Uterus (tissue), 3 donors: ENCODE measurements at regions not wholly inside any gene's neighbourhood (a gene's known extent, or its start where the extent isn't known, plus 50 kb on each side); places are given as distances from the start of the nearest gene placed in this dataset.

Source experiments
- DNase-seq, 2 donors: peaks; one replicate each; pipeline ENCODE4 v3.0.0-alpha.2; 2019 to 2020
- H3K27ac ChIP-seq, 2 donors: fragments of 200-600 bp; sonication (generic); 1 replicate in 1 of 2; 2 replicates in 1 of 2; pipeline ENCODE4 v1.5.1; 2016 to 2018
- H3K27me3 ChIP-seq, 2 donors: fragments of 200-600 bp; sonication (generic); one replicate each; pipeline ENCODE4 v1.5.1; 2018 to 2019; ENCODE audit warnings: control low read depth in 1 of 2
- H3K36me3 ChIP-seq, 2 donors: fragments of 200-600 bp; sonication (generic); one replicate each; pipeline ENCODE4 v1.5.1; 2019; ENCODE audit warnings: control low read depth in 1 of 2
- H3K4me1 ChIP-seq, 2 donors: fragments of 200-600 bp; sonication (generic); one replicate each; pipeline ENCODE4 v1.5.1; 2018 to 2019; ENCODE audit warnings: control low read depth in 1 of 2
- H3K4me3 ChIP-seq, 2 donors: fragments of 200-600 bp; sonication (generic); 1 replicate in 1 of 2; 2 replicates in 1 of 2; pipeline ENCODE4 v1.5.1; 2018 to 2019; ENCODE audit warnings: mild to moderate bottlenecking in 1 of 2
- H3K9me3 ChIP-seq, 2 donors: fragments of 200-600 bp; sonication (generic); one replicate each; pipeline ENCODE4 v1.5.1; 2019; ENCODE audit warnings: control low read depth in 1 of 2
- CTCF ChIP-seq, 4 experiments: fragments of 200-600 bp in 2 of 4; fragments of 450-650 bp in 2 of 4; sonication (generic) in 2 of 4; IDR thresholded peaks; one replicate each; pipeline ENCODE4 v1.5.1; 2016 to 2019; ENCODE audit warnings: antibody characterized with exemption in 4 of 4, mild to moderate bottlenecking in 2 of 4, moderate library complexity in 1 of 4
- POLR2A ChIP-seq, 2 donors: fragments of 450-650 bp; IDR thresholded peaks; one replicate each; pipeline ENCODE4 v1.6.1; 2016; ENCODE audit warnings: antibody characterized with exemption in 2 of 2, mild to moderate bottlenecking in 1 of 2, moderate library complexity in 1 of 2
- intact Hi-C: fragments of 100-400 bp; cut with DNase I; formaldehyde crosslinking; loops from one replicate; pipeline ENCODE4 v1.15.1; 2023; ENCODE audit warnings: low total_unique reads
- donor health status: DM: yes; HTN: yes; CAD: no.

DNA sequence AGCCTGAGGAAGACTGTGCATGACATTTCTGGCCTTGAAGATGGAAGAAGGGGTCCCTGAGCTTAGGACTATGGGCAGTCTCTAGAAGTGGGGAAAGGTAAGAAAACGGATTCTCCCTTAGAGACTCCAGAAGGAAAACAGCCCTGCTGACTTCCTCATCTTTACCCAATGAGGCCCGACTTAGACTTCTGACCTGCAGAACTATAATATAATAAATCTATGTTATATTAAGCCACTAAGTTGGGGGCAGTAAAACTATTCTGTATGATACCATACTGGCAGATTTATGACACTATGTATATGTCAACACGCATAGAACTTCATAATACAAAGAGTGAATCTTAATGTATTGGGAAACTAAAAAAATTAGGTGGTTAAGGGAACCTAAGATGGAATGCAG lies 422.0 kb downstream of the PLK2 start:
- Histone ChIP-seq H3K27me3 (no peaks in the 10 kb centered on the region), H3K36me3 (no peaks in the 10 kb centered on the region), H3K4me3 (no peak overlapping the region), H3K9me3 (no peaks in the 10 kb centered on the region), H3K4me1 (no peaks in the 10 kb centered on the region), H3K27ac (no peak overlapping the region)
- intact Hi-C loops, result no loop called here
- no peak for DNase-seq
- no peak for TF ChIP-seq CTCF (IDR thresholded peaks at IDR 0.05)
- TF ChIP-seq POLR2A (IDR thresholded peaks at IDR 0.05), result no peak

DNA sequence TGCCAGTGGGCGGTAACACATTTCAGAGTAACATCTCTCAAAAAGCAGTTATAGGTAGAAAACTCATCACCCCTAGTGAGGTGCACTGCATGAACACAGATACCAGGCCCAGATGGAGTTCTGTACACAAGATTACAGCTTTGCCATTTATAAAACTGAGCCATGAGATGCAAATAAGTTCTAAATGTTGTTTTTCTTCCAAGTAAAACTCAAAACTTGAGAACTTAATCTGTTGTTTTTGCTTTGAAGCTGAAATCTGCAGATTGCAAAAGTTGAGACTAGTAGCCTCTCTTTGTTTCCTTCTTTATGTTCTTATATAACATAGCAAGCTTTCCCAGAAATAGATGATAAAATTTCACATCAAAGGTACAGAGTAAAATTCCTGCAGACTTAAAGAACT lies 434.1 kb downstream of the PLK2 start:
- TF ChIP-seq CTCF (IDR thresholded peaks at IDR 0.05), result no peak
- intact Hi-C loops, result no loop called here
- no peaks in the 10 kb centered on the region for H3K27me3 ChIP-seq
- DNase-seq, result no peak
- no peaks in the 10 kb centered on the region for H3K4me1 ChIP-seq
- H3K9me3 ChIP-seq, result no peaks in the 10 kb centered on the region
- H3K27ac ChIP-seq, result no peak overlapping the region
- H3K4me3 ChIP-seq, result no peak overlapping the region
- H3K36me3 ChIP-seq, result no peaks in the 10 kb centered on the region

DNA sequence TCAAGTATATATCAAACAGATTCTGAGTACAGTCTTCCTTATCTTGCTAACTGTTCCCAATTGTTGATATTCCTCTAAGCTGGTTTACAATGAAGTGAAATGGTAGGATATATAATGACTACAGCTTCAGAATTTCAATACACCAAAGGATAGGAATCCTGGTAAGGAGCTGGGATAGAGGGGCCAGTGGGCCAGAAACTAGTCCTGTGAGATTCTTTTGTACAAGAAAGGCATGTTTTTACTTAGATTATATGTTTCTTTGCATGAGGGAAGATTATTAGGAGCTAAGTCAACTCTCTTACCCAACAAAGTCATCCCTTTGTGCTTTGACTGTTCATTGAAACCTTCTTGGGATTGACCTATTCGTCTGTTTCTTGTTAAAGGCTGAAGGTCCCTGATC lies 435.7 kb downstream of the PLK2 start:
- no peaks in the 10 kb centered on the region for H3K9me3 ChIP-seq
- H3K27me3 ChIP-seq, result no peaks in the 10 kb centered on the region
- TF ChIP-seq CTCF (IDR thresholded peaks at IDR 0.05), result no peak
- TF ChIP-seq POLR2A (IDR thresholded peaks at IDR 0.05), result no peak
- intact Hi-C loops, result no loop called here
- no peak for DNase-seq
- no peaks in the 10 kb centered on the region for H3K36me3 ChIP-seq
- H3K27ac ChIP-seq, result no peak overlapping the region
- H3K4me1 ChIP-seq, result no peaks in the 10 kb centered on the region
- H3K4me3 ChIP-seq, result no peak overlapping the region

DNA sequence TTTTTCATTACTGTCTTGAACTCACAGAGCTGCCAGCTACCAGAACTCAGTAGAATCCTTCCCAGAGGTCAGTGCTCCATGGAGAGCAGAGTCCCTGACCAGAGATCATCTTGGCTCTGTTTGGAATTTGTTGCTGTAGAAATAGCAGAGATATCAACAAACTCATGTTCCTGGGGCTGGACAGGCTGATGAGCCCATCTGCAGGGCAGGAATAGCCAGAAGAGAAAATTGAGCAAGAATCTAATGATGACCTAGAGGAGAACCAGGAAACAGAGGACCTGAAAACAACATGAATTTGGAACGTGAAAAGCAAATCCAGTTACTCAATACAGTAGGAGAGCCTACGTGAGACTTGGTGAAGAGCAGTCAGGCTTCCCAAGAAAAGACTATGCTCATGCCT lies 437.8 kb downstream of the PLK2 start:
- Histone ChIP-seq H3K27ac (no peak overlapping the region), H3K27me3 (no peaks in the 10 kb centered on the region), H3K4me1 (no peaks in the 10 kb centered on the region), H3K4me3 (no peak overlapping the region), H3K36me3 (no peaks in the 10 kb centered on the region), H3K9me3 (no peaks in the 10 kb centered on the region)
- DNase-seq, result peak in 1 of 2 donors; percentile 20
- intact Hi-C loops, result no loop called here
- TF ChIP-seq POLR2A (IDR thresholded peaks at IDR 0.05), result no peak
- TF ChIP-seq CTCF (IDR thresholded peaks at IDR 0.05), result no peak

- H3K36me3 ChIP-seq, result no peaks in the 10 kb centered on the region
- intact Hi-C loops, result no loop called here
- H3K4me1 ChIP-seq, result no peaks in the 10 kb centered on the region
- TF ChIP-seq POLR2A (IDR thresholded peaks at IDR 0.05) (no peak), CTCF (IDR thresholded peaks at IDR 0.05) (no peak)
- DNase-seq, result no peak
- no peaks in the 10 kb centered on the region for H3K27me3 ChIP-seq
- H3K27ac ChIP-seq, result no peak overlapping the region
- H3K4me3 ChIP-seq, result no peak overlapping the region
- no peaks in the 10 kb centered on the region for H3K9me3 ChIP-seq
Observed at GRCh38 chr5:58021466-58021865, 438.4 kb downstream of the PLK2 start.
